PC-9 (cell line): ENCODE measurements at regions not wholly inside any gene's neighbourhood (a gene's known extent, or its start where the extent isn't known, plus 50 kb on each side); places are given as distances from the start of the nearest gene placed in this dataset.

Source experiments
- BruUV-seq: library from RNA; stranded (reverse); fragments of 400-500 nt; replicated peaks from 2 replicates; lab custom pipeline; 2021; lab: Mats Ljungman, UMichigan
- CTCF ChIA-PET: fragments of 300-600 bp; sonication (Branson Sonifier 250); formaldehyde crosslinking; loops from one replicate; lab custom pipeline; 2022; ENCODE audit warnings: antibody characterized with exemption; lab: Charles Lee
- POLR2A ChIA-PET: fragments of 300-600 bp; sonication (Branson Sonifier 250); formaldehyde crosslinking; loops from one replicate; lab custom pipeline; 2022; ENCODE audit warnings: antibody characterized with exemption; ENCODE audit not compliant: unreplicated experiment; lab: Charles Lee
- DNase-seq, 2 experiments: peaks; one replicate each; pipeline versions ENCODE4 v3.0.0 to v3.0.0-alpha.2; 2015 to 2022; ENCODE audit warnings: mixed read lengths in 1 of 2
- H2AFZ ChIP-seq: fragments of 200-600 bp; sonication (generic); 2 replicates; pipeline ENCODE4 v1.8.1; 2017; ENCODE audit warnings: antibody characterized with exemption
- H3F3A ChIP-seq: fragments of 200-600 bp; sonication (generic); 2 replicates; pipeline ENCODE4 v1.8.1; 2017; ENCODE audit warnings: antibody characterized with exemption, mild to moderate bottlenecking, low read depth; ENCODE audit not compliant: insufficient read depth
- H3K27ac ChIP-seq: fragments of 200-600 bp; sonication (generic); 2 replicates; pipeline ENCODE4 v1.6.1; 2016; ENCODE audit warnings: mixed run types
- H3K27me3 ChIP-seq: fragments of 200-600 bp; sonication (generic); 2 replicates; pipeline ENCODE4 v1.6.1; 2016; ENCODE audit warnings: low read depth, mixed run types; ENCODE audit not compliant: insufficient read depth
- H3K36me3 ChIP-seq: fragments of 200-600 bp; sonication (generic); 2 replicates; pipeline ENCODE4 v1.6.1; 2016; ENCODE audit warnings: low read depth, mixed run types
- H3K4me1 ChIP-seq: fragments of 200-600 bp; sonication (generic); replicated peaks from 2 replicates; pipeline ENCODE4 v1.6.1; 2016; ENCODE audit warnings: mixed run types; ENCODE audit not compliant: insufficient read depth
- H3K4me2 ChIP-seq: fragments of 200-600 bp; sonication (generic); 2 replicates; pipeline ENCODE4 v1.6.1; 2017; ENCODE audit warnings: mixed run types
- H3K4me3 ChIP-seq: fragments of 200-600 bp; sonication (generic); 2 replicates; pipeline ENCODE4 v1.6.1; 2016; ENCODE audit warnings: mixed run types
- H3K79me2 ChIP-seq: fragments of 200-600 bp; sonication (generic); 2 replicates; pipeline ENCODE4 v1.6.1; 2017; ENCODE audit warnings: low read depth, mixed run types
- H3K9me2 ChIP-seq: fragments of 200-600 bp; sonication (generic); 2 replicates; pipeline ENCODE4 v1.8.1; 2017; ENCODE audit warnings: mild to moderate bottlenecking; ENCODE audit not compliant: insufficient read depth
- H3K9me3 ChIP-seq: fragments of 200-600 bp; sonication (generic); 2 replicates; pipeline ENCODE4 v1.8.1; 2016; ENCODE audit warnings: low read depth; ENCODE audit not compliant: insufficient read depth
- H4K20me1 ChIP-seq: fragments of 200-600 bp; sonication (generic); 2 replicates; pipeline ENCODE4 v1.8.1; 2017; ENCODE audit not compliant: insufficient read depth
- CTCF ChIP-seq: fragments of 200-600 bp; sonication (generic); conservative IDR thresholded peaks from 2 replicates; pipeline ENCODE4 v1.6.1; 2017; ENCODE audit warnings: mixed run types, antibody characterized with exemption, mild to moderate bottlenecking, moderate library complexity
- EZH2 ChIP-seq: fragments of 200-600 bp; sonication (generic); IDR thresholded peaks from 2 replicates; pipeline ENCODE4 v1.8.0; 2017; ENCODE audit warnings: antibody characterized with exemption, low read depth
- intact Hi-C: fragments of 100-400 bp; cut with micrococcal nuclease; formaldehyde crosslinking; loops from one replicate; pipeline ENCODE4 v1.10.0; 2022; ENCODE audit not compliant: unreplicated experiment

GRCh38 chr15:39018966-39019365 is 454.4 kb upstream of the RASGRP1 start:
- H3K79me2 ChIP-seq = no peaks in the 10 kb centered on the region
- H4K20me1 ChIP-seq = no peaks in the 10 kb centered on the region
- H3K36me3 ChIP-seq = no peaks in the 10 kb centered on the region
- TF ChIP-seq EZH2 (no peak), CTCF (no peak)
- H3F3A ChIP-seq = no peaks in the 10 kb centered on the region
- no peaks in the 10 kb centered on the region for H3K27me3 ChIP-seq
- BruUV-seq = no TSS peak
- no peak overlapping the region for H3K4me3 ChIP-seq
- no peak for DNase-seq
- POLR2A ChIA-PET = no interaction called here
- no peak overlapping the region for H3K27ac ChIP-seq
- H3K9me2 ChIP-seq = no peaks in the 10 kb centered on the region
- no peaks in the 10 kb centered on the region for H3K9me3 ChIP-seq
- CTCF ChIA-PET = no interaction called here
- intact Hi-C loops = no loop called here
- no peak overlapping the region for H2AFZ ChIP-seq
- H3K4me1 ChIP-seq = no peaks in the 10 kb centered on the region
- no peak overlapping the region for H3K4me2 ChIP-seq

GRCh38 chr15:39021341-39021740 is 456.7 kb upstream of the RASGRP1 start:
- no TSS peak for BruUV-seq
- TF ChIP-seq EZH2 (no peak), CTCF (no peak)
- no peak overlapping the region for H3K4me2 ChIP-seq
- no peaks in the 10 kb centered on the region for H3K9me2 ChIP-seq
- ChIA-PET POLR2A (no interaction called here), CTCF (no interaction called here)
- H3K4me1 ChIP-seq = no peaks in the 10 kb centered on the region
- H3K27ac ChIP-seq = no peak overlapping the region
- H3K9me3 ChIP-seq = no peaks in the 10 kb centered on the region
- no peaks in the 10 kb centered on the region for H3F3A ChIP-seq
- no peaks in the 10 kb centered on the region for H4K20me1 ChIP-seq
- H3K36me3 ChIP-seq = no peaks in the 10 kb centered on the region
- no peaks in the 10 kb centered on the region for H3K27me3 ChIP-seq
- H2AFZ ChIP-seq = no peak overlapping the region
- H3K4me3 ChIP-seq = no peak overlapping the region
- intact Hi-C loops = no loop called here
- no peak for DNase-seq
- H3K79me2 ChIP-seq = no peaks in the 10 kb centered on the region

GRCh38 chr15:39022532-39023305 is 458.1 kb upstream of the RASGRP1 start:
- Histone ChIP-seq H3K4me3 (no peak overlapping the region), H3K4me2 (no peak overlapping the region), H3K27ac (no peak overlapping the region), H3K79me2 (no peaks in the 10 kb centered on the region), H3F3A (no peaks in the 10 kb centered on the region), H3K4me1 (no peaks in the 10 kb centered on the region), H4K20me1 (no peaks in the 10 kb centered on the region), H3K27me3 (no peaks in the 10 kb centered on the region), H2AFZ (no peak overlapping the region), H3K9me3 (no peaks in the 10 kb centered on the region), H3K9me2 (no peaks in the 10 kb centered on the region), H3K36me3 (no peaks in the 10 kb centered on the region)
- no TSS peak for BruUV-seq
- intact Hi-C loops = no loop called here
- no peak for TF ChIP-seq CTCF
- no peak for TF ChIP-seq EZH2
- no peak for DNase-seq
- ChIA-PET POLR2A (no interaction called here), CTCF (no interaction called here)
